Islet precursor cell (in vitro differentiated cells): ENCODE measurements at regions not wholly inside any gene's neighbourhood (a gene's known extent, or its start where the extent isn't known, plus 50 kb on each side); places are given as distances from the start of the nearest gene placed in this dataset.
"Not testable (repeated sequence)": the region's sequence is repeated elsewhere in the genome, so short reads cannot be mapped to it uniquely, and the experiment has no call there.

Experiments used
- DNase-seq: peaks from one replicate; pipeline ENCODE4 v3.0.0-alpha.2; 2018

DNA sequence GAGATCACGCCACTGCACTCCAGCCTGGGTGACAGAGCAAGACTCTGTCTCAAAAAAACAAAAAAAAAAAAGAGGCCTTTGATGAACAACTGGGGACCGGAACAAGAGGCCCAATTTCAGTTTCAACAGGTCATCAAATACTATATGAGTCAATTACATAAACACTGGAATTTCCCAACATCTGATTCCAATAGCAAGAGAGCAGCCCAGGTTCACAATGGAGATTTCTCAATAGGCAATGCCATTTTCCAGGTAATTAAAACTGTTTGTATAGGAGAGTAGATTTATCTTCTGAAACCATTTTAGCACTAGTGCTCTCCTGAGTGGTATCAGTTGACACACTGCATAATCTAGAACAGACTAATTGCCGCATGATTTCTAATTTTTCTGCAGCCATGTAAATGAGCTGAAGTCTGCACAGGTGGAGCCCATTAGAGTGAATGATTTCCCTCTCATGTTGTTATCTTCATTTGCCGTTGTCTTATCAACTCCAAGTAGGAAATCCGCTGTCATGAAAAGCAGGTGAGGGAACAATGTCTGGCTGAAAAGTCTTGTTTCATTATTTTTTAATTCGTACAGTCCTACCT, 264.1 kb upstream of the MEIS1 start:
- DNase-seq, result no peak

DNA sequence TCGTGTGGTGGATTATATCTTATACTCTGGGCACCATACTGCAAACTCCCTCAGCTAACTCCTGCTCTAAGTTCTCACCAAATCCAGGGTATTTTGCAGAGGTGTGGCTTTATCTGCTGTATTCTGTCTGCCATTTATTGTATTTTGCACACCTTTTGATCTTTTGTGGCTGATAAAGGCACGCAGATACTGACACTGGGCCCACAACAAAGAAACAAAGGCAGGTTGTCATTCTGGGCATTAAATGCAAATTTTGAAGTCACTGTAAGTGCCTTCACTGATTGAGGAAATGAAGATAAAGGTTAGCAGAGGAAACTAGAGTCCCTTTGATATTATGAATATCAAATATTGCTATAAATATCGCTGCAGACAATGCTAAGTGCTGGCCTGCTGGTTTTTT, 265.8 kb upstream of the MEIS1 start:
- no peak for DNase-seq

DNA sequence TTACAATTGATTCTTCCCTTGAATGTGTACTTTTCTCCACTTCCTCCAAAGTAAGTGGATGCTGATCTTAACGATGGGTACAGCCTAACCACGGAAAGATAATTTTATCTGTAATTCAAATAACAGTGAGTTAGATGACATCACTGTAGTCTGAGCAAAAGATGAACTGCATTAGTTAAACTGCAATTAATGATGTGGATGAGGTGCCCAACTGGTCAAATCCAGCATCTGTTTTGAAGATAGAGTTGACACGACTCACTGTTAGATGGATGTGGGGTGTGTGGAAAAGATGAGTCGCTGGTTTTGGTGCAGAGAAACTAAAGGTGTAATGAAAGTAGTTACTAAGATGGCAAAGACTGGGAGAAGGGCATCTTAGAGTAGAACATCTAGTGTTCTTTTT, 270.5 kb upstream of the MEIS1 start:
- no peak for DNase-seq

DNA sequence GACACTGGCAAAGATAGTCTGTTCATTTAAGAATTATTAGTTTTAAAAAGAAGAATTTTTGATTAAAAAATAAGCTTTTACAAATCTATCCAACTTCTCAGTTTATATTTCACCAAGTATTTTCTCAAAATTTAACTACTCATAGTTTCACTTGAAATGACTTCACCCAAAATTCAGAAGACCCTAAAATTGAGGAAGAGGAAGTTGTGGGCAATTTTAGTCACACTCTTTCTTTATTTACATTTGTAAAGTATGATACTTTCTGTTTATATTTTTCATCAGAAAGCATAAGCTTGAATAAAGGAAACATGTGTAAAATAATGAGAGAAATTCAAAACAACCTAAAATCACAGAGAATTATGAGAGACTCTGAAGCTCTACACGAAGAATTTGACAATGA, 278.8 kb upstream of the MEIS1 start:
- DNase-seq, result no peak

DNA sequence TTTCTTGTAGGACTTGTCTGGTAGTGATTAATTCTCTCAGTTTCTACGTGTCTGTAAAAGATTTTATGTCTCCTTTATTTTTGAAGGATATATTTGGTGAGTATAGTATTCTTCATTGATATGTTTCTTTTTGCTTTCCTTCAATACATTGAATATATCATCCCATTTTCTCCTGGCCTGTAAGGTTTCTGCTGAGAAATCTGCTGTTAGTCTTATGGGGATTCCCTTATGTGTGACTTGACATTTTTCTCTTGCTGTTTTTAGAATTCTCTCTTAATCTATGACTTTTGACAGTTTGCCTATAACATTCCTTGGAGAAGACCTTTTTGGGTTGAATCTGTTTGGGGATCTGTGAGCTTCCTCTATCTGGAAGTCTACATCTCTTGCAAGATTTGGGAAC, 281.0 kb upstream of the MEIS1 start:
- DNase-seq, result no peak

DNA sequence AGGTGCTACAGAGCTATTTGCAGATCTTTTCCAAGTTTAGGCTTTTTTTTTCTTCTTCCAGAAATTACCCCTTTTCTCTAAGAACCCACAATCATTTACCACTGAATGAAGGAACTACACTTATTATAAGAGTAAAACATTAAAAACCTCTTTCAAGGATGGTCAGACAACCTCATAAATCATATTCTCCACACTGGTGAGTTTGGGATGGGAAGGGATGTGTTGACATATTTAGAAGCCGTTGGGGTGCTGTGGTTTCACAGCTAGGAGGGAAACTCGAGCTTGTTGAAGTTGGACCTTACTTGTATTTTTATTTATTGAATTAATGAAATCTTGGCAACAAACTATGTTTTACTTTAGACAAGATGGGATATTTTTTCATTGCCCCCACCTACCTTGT, 289.4 kb upstream of the MEIS1 start:
- no peak for DNase-seq

DNA sequence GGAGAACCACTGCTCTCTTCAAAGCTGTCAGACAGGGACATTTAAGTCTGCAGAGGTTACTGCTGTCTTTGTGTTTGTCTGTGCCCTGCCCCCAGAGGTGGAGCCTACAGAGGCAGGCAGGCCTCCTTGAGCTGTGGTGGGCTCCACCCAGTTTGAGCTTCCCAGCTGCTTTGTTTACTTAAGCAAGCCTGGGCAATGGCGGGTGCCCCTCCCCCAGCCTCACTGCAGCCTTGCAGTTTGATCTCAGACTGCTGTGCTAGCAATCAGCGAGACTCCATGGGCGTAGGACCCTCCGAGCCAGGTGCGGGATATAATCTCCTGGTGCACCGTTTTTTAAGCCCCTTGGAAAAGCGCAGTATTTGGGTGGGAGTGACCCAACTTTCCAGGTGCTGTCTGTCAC, 290.6 kb upstream of the MEIS1 start:
- not testable (repeated sequence) for DNase-seq

DNA sequence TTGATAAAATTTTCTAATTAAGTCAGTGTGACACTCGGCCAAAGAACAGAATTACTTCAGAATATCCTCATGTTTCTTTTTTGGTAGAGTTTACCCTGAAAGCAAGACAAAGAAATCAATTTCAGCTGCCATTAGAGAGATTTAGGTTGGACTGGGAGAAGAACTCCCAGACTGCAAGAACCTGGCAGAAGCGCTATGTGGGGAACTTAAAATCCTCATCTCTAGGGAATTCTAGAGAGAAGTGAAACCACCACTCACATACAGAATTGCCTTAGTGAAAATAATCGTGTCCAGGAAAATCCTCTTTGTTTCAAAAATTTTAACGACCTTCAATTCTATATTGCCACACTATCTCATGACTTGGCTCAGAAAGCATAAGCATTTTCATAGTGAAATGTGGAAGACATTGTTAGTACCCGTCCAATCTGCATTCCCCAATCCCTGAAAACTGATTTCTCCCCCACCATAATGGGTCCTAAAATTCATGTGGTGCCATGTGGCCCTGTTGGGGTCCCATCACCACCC, 297.3 kb upstream of the MEIS1 start:
- DNase-seq, result no peak

DNA sequence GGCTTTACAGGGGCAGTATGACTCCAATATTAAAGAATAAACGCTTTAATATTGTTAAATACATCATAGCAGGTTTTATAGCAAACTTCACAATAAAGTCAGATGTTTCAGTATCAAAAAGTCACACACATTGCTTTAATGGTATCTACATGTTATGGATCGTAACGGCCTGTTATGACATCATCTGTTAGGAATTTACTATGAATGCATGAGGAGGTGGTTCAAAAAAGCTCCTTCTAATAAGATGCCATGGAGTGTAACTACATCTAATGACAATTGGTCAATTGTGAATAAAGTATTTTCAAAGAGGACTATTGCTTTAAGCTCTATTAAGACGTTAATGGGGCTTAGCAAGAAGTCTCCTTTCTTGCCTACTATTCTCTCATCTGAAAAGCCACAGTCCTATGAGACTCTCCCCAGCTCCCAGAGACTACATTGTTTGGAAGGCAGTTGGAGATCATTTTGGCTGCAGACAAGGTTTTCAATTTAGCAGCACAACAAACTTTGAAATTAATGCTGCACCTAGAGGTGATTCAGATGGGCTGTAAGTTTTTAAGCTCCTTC, 300.7 kb upstream of the MEIS1 start:
- DNase-seq, result no peak

DNA sequence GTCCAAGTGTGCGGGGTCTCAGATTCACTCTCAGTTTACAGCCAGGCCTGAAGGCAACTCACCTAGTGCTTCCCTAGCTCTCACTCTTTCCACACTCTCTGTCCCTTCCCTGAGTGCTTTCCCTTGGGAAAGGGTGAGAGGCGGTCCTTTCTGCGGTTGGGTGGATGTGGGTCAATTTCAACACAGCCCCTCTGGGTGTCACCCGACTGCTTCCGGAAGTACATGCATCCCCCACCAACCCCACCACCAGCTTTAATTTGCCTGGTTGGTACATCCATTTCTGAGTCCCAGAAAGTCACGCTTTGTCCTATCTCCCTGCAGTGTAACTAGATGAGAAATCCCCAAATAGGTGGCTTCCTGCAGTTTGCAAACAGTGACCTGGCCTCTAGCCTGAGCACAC, 307.3 kb upstream of the MEIS1 start:
- DNase-seq, result no peak

DNA sequence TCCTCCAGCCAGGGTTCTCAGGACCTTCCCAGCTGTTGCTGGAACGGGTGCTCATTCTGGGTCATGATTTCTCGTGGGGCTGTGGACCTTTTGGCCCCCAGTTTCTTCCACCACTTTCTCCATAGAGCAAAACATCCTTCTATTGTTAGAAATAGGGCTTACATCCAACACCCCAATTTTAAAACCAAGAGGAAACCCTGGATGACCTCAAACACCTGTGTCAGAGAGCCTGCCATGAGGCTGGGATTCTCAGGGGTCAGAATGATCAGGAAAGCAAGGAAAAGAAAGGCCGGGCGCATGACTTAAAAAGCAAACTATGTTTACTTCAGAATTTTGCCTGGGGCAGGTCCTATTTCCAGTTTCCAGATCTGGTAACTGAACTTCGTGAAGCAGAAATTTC, 307.9 kb upstream of the MEIS1 start:
- no peak for DNase-seq

DNA sequence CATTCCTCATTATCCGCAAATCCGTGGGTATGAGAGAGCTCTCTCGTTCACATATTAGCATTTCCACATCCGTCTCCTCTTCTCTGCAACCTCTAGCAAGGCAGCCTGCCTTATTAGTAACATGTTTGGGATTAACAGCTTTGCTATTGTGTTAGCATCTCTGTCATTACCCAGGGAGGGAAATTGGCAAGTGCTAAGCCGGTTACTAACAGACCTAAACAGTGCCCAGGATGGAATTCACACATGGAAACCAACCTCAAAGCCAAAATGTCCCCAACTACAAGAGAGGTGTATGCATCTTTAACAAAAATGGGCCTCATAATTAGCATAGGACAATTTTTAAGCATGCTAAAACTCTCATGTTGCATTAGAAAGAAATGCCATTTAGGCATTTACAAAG, 309.0 kb upstream of the MEIS1 start:
- DNase-seq, result no peak

DNA sequence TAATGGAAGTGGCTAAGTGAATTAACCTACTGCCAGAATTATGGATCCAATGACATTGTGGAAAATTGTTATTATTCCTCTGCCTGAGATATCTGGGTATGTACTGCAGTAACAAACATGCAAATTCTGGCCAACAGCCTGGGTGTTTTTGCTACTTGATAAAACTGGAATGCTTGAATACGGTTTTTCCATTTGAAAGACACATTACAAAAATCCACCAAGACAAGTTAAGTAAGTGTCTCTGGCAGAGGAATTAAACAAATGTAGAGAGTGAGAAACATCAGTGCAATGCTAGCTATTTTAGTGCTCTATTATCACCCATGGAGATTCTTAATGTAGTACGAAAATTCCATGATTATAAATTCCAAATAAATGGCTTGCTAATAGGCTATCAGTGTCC, 312.4 kb upstream of the MEIS1 start:
- DNase-seq, result no peak

DNA sequence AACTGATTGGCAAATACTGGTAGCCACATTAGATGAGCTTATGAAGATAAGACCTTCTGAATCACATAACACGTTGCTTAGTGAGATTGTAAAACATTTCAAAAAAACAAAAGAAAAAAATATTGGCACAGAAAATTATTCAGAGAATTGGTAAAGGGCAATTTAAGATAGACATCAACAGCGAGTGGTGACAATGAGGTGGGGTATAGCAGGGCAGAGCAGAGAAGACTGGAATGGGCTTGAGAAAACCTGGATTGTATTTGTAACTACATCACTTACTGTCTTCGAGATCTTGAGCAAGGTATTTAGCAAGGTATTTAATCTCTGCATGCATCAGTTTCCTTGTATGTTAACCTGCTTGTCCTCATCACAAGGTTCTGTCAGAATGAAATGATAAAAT, 313.0 kb upstream of the MEIS1 start:
- DNase-seq, result no peak

DNA sequence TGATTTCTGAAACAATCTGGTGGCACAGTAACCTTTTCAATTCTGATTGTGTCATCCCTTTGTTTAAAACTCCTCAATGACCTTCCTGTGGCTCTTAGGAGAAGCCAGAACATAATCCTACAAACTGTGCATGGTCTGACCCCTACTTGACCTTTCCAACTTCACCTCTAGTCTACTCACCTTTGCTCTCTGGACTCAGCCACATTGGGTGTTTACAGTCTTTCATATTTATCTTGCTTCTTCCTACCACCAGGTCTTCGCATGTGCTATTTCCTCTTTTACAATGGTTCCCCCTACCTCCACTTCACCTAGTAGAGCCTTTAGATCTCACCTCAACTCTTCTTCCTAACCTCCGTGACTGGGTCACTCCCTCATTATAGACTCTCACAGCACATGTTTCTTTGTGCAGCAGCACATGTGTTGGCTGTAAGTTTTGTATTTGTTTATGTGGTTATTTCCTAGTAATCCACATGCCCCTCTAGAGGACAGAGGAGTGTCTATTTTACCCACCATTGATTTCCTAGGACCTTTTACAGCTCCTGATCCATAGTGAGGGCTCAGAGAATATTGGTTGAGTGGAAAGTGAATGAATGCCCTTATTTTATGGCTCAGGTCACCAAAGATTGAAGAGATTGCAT, 320.8 kb upstream of the MEIS1 start:
- DNase-seq, result no peak

DNA sequence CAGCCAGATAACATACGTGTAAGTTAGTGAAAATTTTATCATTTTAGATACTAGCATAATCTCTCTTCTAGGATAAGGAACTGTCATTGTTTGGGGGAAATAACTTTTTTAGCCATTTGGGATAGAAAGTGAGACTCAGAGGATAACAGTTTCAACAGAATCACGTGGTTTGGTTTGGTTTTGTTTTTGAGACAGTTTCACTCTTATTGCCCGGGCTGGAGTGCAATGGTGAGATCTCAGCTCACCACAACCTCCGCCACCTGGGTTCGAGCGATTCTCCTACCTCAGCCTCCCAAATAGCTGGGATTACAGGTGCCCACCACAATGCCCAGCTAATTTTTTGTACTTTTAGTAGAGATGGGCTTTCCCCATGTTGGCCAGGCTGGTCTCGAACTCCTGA, 323.2 kb upstream of the MEIS1 start:
- no peak for DNase-seq

DNA sequence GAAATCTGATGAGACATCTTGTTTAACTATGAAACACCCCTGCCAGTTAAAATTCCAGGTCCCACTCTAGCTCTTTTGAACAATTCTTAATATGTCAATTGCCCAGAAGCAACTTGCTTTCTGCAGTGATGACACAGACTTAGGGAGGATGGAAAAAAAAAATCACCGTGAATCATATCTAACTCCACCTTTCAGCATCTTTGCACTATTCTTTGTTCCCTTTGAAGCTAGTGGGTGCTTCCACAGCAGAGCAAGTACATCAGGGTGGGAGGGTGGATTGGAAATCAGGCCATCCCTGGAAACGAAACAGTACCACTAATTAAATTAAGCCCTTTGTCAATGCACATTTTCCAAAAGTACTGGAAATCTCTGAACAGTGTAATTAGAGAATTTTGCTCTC, 324.3 kb upstream of the MEIS1 start:
- no peak for DNase-seq

DNA sequence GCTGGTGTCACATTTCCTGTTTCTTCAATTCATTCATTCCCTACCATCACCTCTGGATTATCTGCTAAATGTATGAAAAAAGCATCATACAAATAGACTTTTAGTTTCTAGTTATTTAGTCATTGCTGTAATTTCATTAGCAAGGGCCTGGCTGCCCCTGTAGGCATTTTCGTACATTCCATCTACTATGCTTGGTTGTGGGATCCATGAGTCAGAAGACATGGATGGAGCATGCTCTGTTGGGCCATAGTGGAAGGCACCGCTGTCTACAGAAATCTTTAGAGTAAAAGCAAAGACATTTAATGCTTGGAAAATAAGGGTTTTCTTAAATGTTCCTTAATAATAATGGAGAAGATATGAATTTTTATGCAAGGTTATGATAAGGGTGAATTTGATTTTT, 324.8 kb upstream of the MEIS1 start:
- DNase-seq, result no peak

DNA sequence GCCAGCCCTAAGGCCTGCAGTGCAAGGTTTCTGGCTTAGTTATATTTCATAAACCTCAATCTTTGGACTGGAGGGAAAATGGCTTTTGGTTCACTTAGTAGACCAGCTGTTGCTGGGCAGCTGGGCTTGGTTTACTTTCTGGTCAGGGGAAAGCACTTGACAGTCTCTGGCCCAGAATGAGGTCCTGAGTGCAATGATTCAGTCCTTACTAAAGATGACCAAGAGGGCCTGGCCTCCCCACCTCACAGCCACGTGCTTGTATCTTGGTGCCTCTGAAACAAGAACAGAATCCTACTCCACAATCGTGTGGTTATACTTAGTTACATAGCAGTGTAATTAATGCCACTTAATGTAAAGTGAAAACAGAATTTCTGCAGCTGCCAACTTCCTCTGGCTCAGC, 325.5 kb upstream of the MEIS1 start:
- no peak for DNase-seq

DNA sequence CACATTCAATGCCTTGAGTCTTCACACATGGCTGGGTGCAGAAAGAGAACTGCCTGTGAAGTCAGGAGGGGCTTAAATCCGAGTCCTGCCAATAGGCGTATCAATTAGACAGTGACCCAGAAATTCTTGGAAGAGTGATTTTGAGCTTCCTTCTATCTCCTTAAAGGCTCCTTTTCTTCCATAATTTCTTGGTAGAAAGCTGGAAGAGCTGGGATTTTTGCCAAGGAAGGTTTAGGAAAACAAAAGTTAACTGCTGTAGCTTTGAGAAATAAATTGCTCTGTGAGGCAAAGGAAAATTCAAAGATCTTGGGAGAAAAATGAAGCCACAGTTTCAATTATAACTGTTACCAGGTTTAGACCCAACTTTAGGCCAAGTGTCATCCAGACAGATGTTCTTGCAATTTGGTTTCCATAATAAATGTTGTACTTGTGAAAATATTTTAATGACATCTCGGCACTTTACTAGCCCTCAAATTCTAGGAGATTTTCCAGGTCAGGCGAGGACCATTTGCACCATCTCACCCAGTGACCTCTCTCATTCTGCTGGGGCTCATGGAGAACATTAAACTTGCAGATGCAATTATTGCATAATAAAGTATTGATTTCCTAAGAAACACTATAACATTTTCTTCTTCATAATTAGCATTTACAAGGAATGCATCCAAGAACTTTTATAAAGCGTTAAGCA, 329.7 kb upstream of the MEIS1 start:
- no peak for DNase-seq

DNA sequence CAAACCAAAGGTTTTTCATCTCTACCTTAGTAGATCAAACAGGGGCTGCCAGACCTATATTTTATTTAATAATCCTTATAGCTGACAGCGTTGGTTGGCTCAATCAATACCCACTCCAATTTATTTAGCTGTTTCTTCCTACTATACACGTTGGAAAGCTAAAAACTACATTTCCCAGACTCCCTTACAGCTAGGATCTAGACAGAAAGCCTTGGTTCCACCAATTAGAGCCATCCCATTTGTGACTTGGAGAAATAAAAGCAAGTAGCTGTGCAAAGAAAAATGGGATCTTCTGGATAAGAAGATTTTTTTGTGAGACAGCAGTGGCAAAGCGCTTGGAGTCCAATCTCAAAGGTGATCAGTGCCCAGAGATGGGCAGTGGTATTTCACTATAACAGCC, 331.3 kb upstream of the MEIS1 start:
- DNase-seq, result no peak

DNA sequence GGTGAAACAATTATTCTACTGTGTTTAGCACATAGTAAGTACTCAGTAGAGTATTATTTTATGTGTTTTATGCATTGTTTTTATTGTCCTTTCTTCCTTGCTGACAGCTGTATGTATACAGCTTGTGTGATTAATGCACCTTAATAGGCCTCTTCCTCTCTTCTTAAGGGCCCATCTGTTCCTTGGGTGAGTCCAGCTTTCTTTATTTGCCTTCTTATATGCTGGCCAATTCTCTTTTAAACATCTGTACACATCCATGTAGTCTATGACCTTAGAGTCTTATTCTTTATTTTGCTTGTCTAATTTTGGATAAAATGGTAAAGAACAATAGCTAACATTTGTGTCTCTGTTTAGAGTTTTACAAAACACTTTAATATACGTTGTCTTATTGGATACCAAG, 333.7 kb upstream of the MEIS1 start:
- DNase-seq, result no peak

DNA sequence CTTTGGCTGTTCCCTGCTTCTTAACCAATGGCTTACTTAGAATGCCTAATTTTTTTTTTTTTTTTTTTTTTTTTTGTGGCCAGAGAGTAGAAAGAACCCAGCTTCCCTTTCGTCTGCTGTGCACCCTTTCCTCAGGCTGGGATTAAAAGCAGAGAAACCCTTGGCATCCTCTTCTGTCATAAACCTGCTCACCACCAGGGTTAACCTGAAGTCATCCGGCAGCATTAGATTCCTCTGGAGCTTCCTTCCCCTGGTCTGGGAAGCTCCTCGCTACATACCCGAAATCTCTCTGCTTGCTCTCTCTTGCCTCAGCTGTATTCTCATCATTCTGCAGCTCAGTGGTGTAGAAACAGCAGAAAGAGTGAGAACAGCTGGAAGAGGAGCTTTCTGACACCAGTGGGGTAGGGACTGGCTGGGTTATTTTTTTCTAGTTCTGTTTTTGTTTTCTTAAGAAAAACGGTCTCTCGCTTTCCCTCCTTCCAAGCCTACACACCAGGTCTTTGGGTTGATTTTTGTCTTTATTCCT, 339.0 kb upstream of the MEIS1 start:
- DNase-seq, result peak; percentile 64

DNA sequence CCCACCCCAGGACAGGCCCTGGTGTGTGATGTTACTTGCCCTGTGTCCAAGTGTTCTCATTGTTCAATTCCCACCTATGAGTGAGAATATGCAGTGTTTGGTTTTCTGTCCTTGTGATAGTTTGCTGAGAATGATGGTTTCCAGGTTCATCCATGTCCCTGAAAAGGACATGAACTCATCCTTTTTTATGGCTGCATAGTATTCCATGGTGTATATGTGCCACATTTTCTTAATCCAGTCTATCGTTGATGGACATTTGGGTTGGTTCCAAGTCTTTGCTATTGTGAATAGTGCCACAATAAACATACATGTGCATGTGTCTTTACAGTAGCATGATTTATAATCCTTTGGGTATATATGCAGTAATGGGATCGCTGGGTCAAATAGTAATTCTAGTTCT, 340.2 kb upstream of the MEIS1 start:
- DNase-seq, result not testable (repeated sequence)
